A673 (cell line): ENCODE measurements at regions not wholly inside any gene's neighbourhood (a gene's known extent, or its start where the extent isn't known, plus 50 kb on each side); places are given as distances from the start of the nearest gene placed in this dataset.

ENCODE experiments used
- BruUV-seq: library from RNA; stranded (reverse); fragments of 400-500 nt; replicated peaks from 2 replicates; lab custom pipeline; 2021; lab: Mats Ljungman, UMichigan
- CTCF ChIA-PET: fragments of 300-600 bp; sonication (Branson Sonifier 250); formaldehyde crosslinking; loops from one replicate; lab custom pipeline; 2022; ENCODE audit warnings: antibody characterized with exemption; lab: Charles Lee
- POLR2A ChIA-PET: fragments of 300-600 bp; sonication (Branson Sonifier 250); formaldehyde crosslinking; loops from one replicate; lab custom pipeline; 2022; ENCODE audit warnings: antibody characterized with exemption; ENCODE audit not compliant: low non-redundant PET; lab: Charles Lee
- DNase-seq: peaks from one replicate; pipeline ENCODE4 v3.0.0-alpha.2; 2015; ENCODE audit warnings: low spot score
- H3K27ac ChIP-seq: fragments of 200-600 bp; sonication (generic); 2 replicates; pipeline ENCODE4 v1.5.1; 2016; ENCODE audit warnings: mixed run types, low read depth, mild to moderate bottlenecking, mixed read lengths, antibody characterized with exemption, low read length; ENCODE audit not compliant: poor library complexity, severe bottlenecking
- H3K27me3 ChIP-seq: fragments of 200-600 bp; sonication (generic); replicated peaks from 2 replicates; pipeline ENCODE4 v1.6.1; 2017; ENCODE audit warnings: mixed run types, low read depth, mild to moderate bottlenecking, mixed read lengths, antibody characterized with exemption, low read length; ENCODE audit not compliant: insufficient read depth, poor library complexity
- H3K36me3 ChIP-seq: fragments of 200-600 bp; sonication (generic); 2 replicates; pipeline ENCODE4 v1.6.1; 2016; ENCODE audit warnings: mixed run types, mild to moderate bottlenecking, mixed read lengths, antibody characterized with exemption, low read length; ENCODE audit not compliant: insufficient read depth, poor library complexity, severe bottlenecking
- H3K4me1 ChIP-seq: fragments of 200-600 bp; sonication (generic); 2 replicates; pipeline ENCODE4 v1.6.1; 2017; ENCODE audit warnings: mixed run types, mild to moderate bottlenecking, mixed read lengths, antibody characterized with exemption, low read length; ENCODE audit not compliant: insufficient read depth, poor library complexity, severe bottlenecking
- H3K4me3 ChIP-seq: fragments of 200-600 bp; sonication (generic); 2 replicates; pipeline ENCODE4 v1.5.1; 2016; ENCODE audit warnings: low read depth, mixed run types, mild to moderate bottlenecking, mixed read lengths, low read length; ENCODE audit not compliant: poor library complexity, severe bottlenecking
- H3K9me3 ChIP-seq: fragments of 200-600 bp; sonication (generic); 2 replicates; pipeline ENCODE4 v1.6.1; 2016; ENCODE audit warnings: mixed run types, low read depth, mild to moderate bottlenecking, mixed read lengths, antibody characterized with exemption, low read length; ENCODE audit not compliant: poor library complexity, severe bottlenecking
- EZH2 ChIP-seq: fragments of 200-600 bp; sonication (generic); IDR thresholded peaks from 2 replicates; pipeline ENCODE4 v1.6.1; 2017; ENCODE audit warnings: borderline replicate concordance, low read depth, mild to moderate bottlenecking, mixed read lengths, antibody characterized with exemption, low read length; ENCODE audit not compliant: poor library complexity, severe bottlenecking
- intact Hi-C: fragments of 100-400 bp; cut with micrococcal nuclease; formaldehyde crosslinking; loops from one replicate; pipeline ENCODE4 v1.10.0; 2022; ENCODE audit not compliant: unreplicated experiment
- TF ChIP-seq, protein P1 (sequence below): fragments of 300-800, 200-600 bp; sonication (generic); conservative IDR thresholded peaks from 2 replicates; pipeline ENCODE4 v1.5.1; 2017; ENCODE audit warnings: low read depth, mild to moderate bottlenecking, antibody characterized with exemption, low read length, moderate library complexity, mixed read lengths

DNA sequence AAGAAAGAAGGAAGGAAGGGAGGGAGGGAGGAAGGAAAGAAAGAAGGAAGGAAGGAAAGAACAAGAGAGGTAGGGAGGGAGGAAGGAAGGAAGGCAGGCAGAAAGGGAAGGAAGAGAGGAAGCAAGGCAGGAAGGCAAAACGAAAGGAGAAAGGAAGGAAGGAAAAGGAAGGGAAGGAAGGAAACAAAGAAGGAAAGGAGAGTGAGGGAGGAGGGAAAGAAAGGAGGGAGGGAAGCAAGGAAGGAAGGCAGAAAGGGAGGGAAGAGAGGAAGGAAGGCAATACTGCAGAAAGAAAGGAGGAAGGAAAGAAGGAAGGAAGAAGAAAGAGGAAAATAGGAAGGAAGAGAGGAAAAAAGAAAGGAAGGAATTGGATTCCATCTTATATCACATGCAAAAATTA is 1303.1 kb upstream of the TMEM132C start:
- H3K4me3 ChIP-seq, result no peak overlapping the region
- intact Hi-C loops, result no loop called here
- no peak for DNase-seq
- no peaks in the 10 kb centered on the region for H3K27me3 ChIP-seq
- CTCF ChIA-PET, result no interaction called here
- peaks cover 16% of the 10 kb centered on the region for H3K4me1 ChIP-seq
- H3K27ac ChIP-seq, result no peak overlapping the region
- H3K9me3 ChIP-seq, result no peaks in the 10 kb centered on the region
- TF ChIP-seq EZH2, result no peak
- TF ChIP-seq, protein P1, sequence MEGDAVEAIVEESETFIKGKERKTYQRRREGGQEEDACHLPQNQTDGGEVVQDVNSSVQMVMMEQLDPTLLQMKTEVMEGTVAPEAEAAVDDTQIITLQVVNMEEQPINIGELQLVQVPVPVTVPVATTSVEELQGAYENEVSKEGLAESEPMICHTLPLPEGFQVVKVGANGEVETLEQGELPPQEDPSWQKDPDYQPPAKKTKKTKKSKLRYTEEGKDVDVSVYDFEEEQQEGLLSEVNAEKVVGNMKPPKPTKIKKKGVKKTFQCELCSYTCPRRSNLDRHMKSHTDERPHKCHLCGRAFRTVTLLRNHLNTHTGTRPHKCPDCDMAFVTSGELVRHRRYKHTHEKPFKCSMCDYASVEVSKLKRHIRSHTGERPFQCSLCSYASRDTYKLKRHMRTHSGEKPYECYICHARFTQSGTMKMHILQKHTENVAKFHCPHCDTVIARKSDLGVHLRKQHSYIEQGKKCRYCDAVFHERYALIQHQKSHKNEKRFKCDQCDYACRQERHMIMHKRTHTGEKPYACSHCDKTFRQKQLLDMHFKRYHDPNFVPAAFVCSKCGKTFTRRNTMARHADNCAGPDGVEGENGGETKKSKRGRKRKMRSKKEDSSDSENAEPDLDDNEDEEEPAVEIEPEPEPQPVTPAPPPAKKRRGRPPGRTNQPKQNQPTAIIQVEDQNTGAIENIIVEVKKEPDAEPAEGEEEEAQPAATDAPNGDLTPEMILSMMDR, result no peak
- BruUV-seq, result no TSS peak
- no peaks in the 10 kb centered on the region for H3K36me3 ChIP-seq
- POLR2A ChIA-PET, result no interaction called here

DNA sequence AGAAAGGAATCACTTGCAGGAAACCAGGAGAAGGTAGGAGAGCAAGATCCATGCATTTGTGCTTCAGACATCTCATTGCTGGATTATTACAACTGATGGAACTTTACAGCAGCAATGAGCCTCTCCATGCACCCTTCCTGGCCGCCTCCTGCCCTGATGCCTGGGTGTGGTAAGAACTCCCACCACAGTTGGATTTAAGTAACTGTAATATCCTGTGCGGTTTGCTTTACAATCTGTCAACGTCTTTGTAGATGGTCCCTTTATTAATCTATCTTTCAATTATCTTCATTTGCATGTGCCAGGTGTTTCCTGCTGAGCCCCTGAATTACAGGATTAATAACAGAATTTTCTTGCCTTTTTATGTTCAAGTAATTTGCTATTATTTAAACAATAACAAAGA is 1300.5 kb upstream of the TMEM132C start:
- TF ChIP-seq EZH2, result no peak
- TF ChIP-seq, protein P1, result no peak
- peaks cover 16% of the 10 kb centered on the region for H3K4me1 ChIP-seq
- no peak overlapping the region for H3K4me3 ChIP-seq
- no TSS peak for BruUV-seq
- ChIA-PET POLR2A (interaction anchor here (0.7 kb wide), 1 partner anchor 185 kb away, joined by 26 read pairs; no protein-coding TSS in a partner anchor), CTCF (no interaction called here)
- intact Hi-C loops, result no loop called here
- no peaks in the 10 kb centered on the region for H3K9me3 ChIP-seq
- H3K27ac ChIP-seq, result no peak overlapping the region
- no peaks in the 10 kb centered on the region for H3K27me3 ChIP-seq
- peak; percentile 81 for DNase-seq
- no peaks in the 10 kb centered on the region for H3K36me3 ChIP-seq

DNA sequence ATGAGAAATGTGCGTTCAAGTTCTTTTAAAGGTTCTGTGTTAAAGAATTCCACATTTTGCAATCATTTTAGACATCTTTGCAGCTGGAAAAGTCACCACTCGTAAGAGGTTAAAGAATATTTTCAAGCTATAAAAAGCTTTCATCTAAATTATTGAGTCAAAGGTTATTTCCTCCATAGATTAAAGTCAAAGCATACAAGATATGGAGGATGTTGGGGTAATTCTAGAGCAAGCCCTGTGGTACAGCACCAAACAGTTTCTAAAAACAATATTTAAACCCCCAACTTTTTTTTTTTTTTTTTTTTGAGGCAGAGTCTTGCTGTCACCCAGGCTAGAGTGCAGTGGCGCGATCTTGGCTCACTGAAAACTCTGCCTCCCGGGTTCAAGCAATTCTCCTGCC is 1299.8 kb upstream of the TMEM132C start:
- CTCF ChIA-PET, result no interaction called here
- Histone ChIP-seq H3K4me3 (no peak overlapping the region), H3K4me1 (peaks cover 16% of the 10 kb centered on the region), H3K36me3 (no peaks in the 10 kb centered on the region), H3K27ac (no peak overlapping the region), H3K9me3 (no peaks in the 10 kb centered on the region), H3K27me3 (no peaks in the 10 kb centered on the region)
- POLR2A ChIA-PET, result interaction anchor here (0.7 kb wide), 1 partner anchor 185 kb away, joined by 26 read pairs; no protein-coding TSS in a partner anchor
- no peak for DNase-seq
- TF ChIP-seq, protein P1, result no peak
- TF ChIP-seq EZH2, result no peak
- intact Hi-C loops, result no loop called here
- BruUV-seq, result no TSS peak
